ENCODE measurements at regions not wholly inside any gene's neighbourhood (a gene's known extent, or its start where the extent isn't known, plus 50 kb on each side); places are given as distances from the start of the nearest gene placed in this dataset.

DNA sequence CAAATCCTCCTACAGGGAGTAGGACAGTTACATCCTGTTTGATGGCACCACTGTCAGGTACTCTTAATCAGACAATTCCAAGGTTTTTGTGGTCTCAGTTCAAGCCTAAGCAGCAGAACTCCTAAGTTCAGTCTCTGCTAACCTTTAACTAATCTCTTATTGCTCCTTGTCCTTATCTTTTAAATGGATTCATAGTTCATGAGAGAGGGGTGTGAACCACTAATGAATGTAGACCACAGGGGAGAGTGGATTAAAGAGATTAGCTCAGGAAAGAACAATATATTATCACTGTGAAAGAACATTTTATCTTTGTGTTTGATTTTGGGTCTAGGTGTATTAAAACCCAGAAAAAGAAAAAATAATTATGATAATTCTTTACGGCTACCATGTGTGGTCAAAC is 168.9 kb downstream of the DCK start:
- DNase-seq (ENCODE audit: low spot score): no peak

DNA sequence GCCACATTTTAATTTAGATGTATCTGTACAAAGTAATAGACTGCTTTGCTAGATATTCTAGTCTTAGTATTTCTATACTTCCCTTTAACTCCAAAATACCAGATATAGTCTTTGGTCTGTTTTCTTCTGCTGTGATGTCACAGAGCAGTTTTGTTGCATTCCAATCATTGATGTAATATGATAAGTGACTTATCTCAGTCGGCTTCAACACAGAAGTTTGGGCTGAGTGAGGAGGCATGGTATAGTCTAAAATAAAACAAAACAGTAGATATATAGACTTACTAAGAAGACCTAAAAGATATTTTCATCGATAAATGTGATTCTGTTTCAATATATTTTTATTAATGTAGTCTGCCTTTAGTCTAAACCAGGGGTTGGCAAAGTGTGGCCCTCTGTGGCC is 169.9 kb downstream of the DCK start:
- no peak for DNase-seq (ENCODE audit: low spot score)

DNA sequence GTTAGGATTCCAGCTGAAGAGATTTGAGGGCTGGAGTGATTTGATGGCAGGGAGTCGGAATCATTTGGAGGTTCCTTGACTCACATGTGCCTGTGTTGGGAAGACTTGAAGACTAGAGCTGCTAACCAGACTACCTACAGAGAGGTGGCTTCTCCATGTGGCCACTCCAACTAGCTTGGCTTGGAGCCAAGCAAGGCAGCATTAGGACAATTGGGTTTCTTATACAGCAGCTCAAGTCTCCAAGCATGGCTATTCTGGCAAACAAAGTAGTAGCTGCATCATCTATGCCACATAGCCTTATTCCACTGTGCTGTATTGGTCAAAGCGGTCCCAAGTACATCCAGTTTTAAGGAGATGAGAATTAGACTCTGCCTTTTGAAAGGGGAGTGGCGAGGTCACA is 171.7 kb upstream of the SLC4A4 start:
- DNase-seq (ENCODE audit: low spot score): no peak

DNA sequence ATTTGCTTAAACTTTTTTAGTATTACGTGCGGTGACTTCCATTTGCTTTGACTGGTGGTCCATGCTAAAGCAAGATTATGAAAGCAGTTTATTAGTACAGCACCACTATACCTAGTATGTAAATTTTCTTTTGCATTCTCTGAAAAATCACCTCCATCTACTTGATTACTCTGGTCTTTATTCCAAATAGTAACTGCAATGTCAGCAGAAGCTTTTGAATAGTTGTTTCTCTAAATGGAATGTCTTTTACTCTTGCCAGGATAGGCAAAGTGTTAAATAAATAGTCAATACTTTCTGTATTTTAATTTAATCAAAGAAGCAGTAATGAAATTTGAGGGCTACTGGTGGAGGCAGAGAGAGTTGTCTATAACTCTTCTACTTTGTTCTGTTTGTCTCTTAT is 167.2 kb upstream of the SLC4A4 start:
- no peak for DNase-seq (ENCODE audit: low spot score)

DNA sequence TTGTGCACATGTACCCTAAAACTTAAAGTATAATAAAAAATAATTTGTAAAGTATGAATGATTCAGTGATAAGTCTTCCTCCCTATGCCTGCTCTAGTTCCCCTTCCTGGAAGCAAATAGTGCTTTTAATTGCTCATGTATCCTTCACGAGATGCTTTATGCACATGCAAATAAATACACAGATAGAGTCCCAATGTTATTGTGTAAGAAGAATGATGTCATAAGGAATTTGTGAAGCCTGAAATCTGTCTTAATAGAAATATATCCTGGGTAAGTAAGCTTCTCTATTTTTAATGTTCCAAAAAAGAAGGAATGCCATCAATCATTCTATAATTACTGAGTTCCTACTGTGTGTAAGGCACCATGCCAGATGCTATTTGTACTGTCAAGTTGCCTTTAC is 157.5 kb upstream of the SLC4A4 start:
- no peak for DNase-seq (ENCODE audit: low spot score)

DNA sequence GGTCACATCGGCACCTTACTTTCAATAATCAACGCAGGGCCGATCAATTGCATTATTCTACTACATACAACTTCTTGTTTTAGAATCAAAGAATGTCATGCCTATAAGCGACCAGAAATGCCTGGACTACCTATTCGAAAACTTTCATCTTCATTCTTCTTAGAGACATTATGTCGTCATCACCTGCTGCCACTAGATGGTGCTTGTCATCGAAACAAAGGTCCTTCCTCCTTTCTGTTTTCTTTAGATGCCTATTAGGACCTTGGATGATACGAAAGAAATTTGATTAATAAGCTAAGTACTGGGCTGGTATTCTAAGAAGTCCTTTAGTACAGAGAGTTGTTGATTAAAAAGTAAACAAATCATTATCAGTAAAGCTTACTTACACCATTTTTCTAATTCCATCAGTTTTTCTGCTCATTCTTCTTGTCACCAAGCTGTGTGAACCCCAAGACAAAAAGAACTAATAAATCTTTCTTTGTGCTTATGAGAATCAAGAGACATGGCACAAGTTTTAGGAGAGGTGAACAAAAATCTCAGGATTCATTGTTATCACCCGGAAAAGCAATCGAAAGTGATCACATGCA is 154.5 kb upstream of the SLC4A4 start:
- peak; percentile 51 for DNase-seq (ENCODE audit: low spot score)

DNA sequence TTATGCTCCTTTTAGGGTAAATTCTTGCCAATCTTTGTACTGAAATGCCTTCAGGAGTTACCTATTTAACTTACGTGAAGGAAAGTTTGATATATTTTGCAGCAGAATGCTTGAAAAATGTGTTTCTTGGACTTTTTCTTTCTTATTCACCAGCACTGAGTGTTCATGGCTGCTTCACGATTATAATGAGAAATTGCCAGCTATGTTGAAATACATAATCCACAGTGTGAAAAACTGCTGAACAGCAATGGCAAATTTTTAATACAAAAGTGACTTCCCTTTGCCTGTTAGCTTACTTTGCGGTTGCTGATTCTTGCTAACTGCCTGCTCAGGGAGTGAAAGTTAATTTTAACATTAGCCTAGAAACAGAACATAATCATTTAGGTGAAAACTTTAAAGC is 153.8 kb upstream of the SLC4A4 start:
- no peak for DNase-seq (ENCODE audit: low spot score)

DNA sequence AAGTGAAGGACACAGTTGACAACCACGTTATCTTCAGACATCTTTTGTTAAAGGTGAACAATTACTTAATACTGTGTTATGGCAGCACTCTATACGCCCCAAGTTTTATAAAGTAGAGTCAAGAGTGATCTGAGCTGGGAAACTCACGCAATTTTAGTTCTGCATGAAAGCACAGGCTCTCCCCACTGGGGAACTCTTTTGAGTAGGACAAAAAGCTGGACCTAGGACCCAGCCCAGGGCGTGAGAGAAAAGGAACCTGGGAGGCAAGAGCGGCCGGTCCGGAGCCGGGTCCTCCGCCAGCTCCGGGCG is 152.6 kb upstream of the SLC4A4 start:
- no peak for DNase-seq (ENCODE audit: low spot score)

DNA sequence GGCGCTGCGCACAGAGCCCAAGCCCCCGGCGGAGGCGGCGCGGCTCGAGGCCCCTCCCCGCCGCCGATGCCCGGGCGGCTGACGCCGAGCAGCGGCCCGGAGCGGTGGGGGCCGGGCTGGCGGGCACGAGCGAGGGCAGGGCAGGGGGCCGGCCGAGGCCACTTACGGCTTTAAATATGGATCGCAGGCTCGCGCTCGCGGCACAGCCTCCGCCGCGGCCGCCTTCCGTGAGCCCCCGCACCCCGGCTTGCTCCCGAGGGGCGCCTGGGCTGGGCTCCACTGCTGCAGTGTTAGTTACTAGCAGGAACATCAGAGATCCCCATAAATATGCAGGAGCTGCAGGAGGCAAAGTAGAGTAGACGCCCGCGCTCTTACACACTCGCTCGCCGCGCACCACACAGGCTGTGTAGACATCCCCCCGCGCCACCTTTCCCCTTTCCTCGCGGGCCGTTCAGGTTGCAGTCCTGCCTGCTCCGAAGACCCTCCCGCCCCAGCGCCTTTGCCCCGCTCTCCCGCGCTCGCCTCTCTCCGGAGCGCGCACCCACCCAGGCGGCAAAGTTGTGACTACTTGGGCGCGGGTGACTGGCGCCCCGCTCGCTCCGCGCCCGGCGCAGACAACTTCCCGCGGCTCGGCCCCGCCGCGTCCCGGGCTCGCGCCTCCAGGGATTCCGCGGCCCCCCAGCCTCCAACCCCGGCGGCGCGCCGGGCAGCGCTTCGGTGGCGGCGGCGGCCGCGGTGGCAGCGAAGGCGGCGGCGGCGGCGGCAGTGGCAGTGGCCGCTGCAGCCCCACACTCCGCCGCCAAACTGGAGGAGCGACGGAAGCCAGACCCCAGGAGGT is 152.0 kb upstream of the SLC4A4 start:
- DNase-seq (ENCODE audit: low spot score): peak; percentile 74

DNA sequence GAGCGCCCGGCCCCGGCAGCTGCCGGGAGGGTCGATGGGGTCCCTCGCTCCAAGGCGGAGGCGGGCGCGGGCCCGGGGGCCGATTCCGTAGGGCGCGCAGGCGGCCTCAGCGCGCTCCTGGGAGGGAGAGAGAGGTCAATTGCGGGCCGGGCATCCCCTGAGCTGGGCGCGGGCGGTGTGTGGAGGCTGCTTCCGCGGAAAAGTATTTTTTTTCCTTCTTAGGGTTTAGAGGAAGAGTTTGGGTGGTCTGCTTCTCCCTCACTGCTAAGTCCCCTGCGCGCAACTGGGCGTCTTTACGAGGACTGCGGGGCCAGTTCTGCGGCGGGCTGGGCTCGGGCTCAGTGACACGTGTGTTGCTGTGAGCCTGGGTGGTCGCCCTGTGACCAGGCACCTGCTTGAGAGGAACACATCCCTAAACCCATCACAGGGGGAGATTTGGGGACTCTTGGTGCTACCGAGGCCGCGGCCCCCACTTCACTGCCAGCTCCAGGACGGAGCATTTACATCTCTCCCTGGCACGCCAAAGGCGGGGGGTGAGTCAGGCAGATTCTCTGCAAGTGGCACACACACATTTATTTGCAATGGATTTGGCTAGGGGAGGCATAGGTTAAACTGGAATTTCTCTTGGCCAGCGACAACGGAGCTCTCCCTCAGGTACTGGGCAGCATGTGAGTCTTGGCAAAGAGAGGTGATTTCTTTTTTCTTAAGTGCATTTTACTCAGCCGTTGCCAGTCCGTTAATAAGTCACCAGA is 151.2 kb upstream of the SLC4A4 start:
- DNase-seq (ENCODE audit: low spot score): no peak

DNA sequence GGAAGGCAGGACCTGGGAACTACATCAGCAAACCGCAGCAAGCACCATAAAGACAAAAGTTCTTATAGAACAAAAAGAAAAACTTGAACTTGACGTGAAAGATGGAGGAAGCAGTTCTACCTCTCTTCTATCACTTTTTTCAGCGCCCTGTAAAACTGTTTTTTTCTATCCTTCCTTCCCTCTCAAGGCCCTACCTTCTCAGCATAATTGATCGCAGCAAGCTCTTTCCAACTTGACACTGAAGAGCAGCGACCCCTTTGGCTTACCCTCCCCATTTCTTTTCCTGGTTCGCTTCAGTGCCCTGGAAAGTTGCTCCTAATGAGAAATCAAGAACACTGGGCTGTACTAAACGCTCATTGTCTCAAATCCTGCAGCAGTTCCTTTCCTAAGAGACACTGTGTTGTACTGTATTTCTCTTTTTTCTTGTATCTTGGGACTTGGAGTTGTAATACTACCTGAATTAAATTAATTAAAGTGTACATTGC is 150.6 kb upstream of the SLC4A4 start:
- no peak for DNase-seq (ENCODE audit: low spot score)

DNA sequence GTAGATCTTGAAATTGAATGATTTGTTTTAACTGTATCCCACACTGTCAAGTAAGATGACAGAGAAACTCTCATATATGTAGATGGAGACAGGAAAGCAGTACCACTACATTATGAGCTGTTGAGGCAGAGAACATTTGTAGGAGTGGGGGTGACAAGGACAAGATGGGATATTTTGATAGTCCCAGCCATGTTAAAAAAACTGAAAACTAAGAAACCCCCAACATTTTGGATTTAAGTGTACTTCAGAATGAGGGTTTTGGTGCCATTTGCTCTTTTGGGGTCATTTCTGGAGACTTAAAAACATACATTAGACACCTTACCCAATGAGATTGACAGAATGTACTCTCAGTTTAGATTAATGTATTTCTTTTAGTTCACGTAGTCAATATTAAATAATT is 149.9 kb upstream of the SLC4A4 start:
- DNase-seq (ENCODE audit: low spot score): no peak

DNA sequence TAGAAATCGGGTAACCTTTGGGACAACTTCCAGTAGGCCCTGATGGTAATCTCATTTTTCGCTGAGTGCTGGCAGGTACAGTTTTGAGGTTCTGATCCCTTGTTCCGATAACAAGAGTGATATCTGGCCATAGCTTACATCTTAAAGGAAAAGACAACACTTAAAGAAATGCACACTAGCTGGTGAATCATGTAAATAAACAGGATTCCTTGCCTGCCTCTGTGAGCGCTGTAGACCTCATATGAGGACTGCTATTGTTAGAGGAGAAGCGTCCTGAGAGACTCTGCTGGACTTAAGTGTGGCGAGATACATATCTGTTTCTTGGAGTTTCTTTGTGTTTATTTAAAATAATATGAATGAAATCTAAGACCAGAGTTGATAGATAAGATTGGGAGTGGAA is 149.3 kb upstream of the SLC4A4 start:
- DNase-seq (ENCODE audit: low spot score): no peak

DNA sequence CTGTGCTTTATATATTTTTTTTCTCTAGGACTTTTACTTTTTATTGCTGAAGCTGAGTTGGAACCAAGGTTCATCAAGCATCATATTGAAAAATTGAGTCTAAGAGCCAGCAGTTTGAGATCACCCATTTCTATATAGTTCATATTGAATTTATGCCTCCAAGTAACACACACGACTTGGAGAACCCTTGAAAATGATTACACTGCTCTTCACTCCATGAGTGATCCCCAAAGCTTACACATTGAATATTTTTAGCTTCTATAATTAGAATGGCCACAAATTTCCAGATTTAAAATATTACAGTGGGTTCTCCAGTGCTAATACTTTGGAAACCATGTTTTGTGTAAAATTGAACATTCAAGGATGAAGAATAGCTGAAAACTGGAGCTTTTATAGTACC is 144.4 kb upstream of the SLC4A4 start:
- no peak for DNase-seq (ENCODE audit: low spot score)

DNA sequence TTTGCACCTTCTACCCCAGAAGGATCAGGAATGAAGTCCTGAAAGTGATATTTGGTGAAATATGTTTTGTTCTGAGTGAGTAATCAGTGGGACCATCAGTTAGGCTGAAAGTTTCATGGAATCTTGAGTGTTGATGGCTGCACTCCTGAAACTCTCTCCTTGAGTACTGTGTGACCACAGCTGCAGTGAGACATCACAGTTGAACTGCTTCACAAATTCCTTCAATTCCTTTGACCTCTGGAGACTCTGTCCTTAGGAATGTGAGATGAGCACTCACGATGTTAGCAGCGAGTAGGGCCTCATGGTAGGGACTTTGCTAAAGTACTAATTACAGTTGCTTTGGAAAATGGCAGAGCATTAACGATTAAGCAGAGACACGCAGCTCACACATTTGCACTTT is 142.9 kb upstream of the SLC4A4 start:
- no peak for DNase-seq (ENCODE audit: low spot score)

DNA sequence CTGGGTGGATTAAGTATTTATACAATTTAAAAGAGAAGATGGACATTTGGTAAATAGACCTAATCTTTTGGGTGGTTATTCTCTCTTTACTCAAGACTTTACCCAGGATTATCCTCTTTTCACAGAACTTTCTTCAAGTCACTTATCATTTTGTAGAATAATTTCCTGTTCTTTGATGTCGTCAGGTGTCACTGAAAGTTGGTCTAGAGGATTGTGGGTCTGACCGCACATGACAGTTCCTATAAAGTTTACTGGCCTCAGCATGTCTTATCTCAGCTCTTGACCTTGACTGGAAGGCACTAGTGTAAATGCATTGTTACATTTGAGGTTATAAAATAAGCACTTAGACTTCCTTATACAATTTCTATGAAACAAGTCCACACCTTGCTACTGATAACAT is 139.9 kb upstream of the SLC4A4 start:
- no peak for DNase-seq (ENCODE audit: low spot score)

DNA sequence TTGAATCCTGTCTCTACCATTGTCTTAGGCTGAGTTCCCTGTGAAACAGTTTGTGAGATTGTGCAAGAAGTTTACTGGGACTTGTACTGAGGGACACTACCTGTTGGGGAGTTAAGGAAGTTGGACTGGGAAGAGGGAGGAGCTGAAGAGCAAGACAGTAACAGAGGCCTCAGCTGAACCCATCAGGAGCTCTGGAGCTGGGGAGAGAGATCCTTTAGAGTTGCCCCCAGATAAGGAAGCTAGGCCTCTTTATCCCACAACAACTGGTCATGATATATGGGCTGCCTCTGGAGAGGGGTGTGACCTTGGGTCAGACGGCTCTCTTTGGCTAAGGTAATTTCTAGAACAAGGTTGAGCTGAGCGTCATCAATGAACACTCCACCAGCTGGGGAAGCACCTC is 137.8 kb upstream of the SLC4A4 start:
- no peak for DNase-seq (ENCODE audit: low spot score)

DNA sequence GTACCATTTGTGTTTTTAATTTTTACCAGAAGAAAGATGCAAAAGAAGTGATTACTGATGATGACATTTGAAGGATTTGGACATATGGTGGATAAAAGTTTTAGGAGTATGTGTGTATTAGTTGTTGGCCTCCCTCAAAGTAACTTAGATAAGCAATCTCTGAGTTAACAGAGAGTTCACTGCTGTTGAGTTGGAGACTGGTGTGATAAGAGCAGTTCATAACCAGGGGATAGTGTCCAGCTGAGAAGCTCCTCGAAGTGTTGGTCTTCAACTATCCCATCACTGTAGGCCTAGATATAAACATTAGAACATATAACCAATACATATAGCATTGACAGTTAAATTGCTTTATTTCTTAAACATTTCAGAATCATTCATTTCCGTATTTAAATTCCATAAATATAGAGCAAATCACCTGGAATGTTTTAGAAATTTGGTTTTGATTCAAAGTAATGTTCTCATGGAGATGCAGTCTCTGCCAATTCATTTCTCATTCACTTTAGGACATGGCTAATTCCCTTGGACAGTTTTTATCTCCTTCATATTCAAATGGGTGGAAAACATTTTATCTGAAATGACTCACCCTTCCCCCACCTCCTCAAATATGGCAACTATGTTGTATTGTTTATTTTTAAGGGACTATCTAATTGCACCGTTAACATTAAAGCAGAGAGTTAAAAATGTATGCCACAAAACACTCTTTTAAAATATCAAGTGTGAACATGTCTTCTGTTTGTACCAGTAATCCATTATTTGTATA is 136.8 kb upstream of the SLC4A4 start:
- no peak for DNase-seq (ENCODE audit: low spot score)

DNA sequence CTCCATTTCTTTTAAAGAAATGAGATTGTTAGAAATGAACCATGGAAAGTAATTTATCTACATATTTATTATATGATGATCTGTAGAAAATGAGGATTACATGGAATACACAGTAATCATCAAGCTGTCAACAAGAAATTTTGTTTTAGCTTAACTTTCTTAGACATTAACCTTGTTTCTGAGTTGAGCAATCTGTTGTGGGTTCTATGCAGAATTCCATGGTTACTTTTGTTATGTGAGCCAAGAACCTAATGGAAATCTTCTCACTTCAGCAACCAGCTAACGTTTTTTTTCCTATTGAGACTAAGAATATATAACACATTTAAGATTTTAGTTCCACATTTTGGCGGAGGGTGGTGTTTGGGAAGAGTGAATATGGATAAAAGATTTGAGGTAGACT is 136.1 kb upstream of the SLC4A4 start:
- no peak for DNase-seq (ENCODE audit: low spot score)

DNA sequence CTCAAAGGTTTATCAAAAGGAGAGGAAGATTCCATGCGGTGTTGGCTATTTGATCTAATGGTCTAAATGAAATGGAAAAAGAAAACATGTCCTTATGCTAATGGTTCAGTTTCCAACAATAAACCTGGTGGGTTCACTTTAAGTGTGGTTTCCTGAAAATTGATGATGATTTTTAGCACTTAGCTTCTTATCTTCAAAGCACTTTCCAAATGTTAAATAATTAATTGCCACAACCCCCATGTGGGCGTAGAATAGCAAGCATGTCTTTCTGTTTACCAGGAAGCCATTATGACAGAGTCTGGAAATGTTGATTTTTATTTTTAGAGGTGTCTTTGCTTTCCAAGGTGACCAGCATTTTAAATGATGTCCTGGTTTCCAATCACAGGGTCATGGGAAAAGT is 134.8 kb upstream of the SLC4A4 start:
- no peak for DNase-seq (ENCODE audit: low spot score)

DNA sequence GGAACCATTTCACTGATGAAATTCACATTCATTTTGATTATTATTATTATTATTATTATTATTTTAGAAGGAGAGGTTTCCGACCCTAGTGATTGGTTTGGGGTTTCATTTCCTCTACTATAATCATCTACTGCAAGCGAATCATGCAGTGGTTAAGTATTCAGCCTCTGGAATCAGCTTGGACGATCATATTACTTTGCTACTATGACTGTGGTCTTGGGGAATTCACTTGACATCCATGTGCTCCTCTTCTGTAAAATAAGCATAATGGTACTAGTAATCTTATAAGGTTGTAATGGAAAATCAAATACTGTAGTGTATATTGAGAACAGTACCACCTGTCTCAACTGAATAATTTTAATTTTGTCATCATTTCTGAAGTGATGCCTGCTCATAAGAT is 132.1 kb upstream of the SLC4A4 start:
- DNase-seq (ENCODE audit: low spot score): no peak

DNA sequence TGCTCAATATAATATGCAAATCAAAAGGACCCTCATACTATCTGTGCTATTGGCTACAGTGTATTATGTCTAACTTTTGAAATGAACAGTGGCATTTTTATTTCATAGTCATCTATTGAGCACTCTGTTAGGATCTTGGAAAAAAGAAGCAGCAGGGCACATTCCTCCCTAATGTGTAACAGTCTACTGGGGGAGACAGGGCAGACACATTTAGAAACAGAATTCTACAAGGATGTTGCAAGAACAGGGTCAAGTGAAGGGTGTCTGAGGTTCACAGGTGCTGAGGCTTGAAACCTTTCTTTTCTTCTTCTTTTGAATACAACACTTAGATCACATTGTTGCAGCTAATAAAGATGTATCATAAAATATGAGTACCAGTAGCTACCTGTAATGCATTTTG is 129.7 kb upstream of the SLC4A4 start:
- no peak for DNase-seq (ENCODE audit: low spot score)

DNA sequence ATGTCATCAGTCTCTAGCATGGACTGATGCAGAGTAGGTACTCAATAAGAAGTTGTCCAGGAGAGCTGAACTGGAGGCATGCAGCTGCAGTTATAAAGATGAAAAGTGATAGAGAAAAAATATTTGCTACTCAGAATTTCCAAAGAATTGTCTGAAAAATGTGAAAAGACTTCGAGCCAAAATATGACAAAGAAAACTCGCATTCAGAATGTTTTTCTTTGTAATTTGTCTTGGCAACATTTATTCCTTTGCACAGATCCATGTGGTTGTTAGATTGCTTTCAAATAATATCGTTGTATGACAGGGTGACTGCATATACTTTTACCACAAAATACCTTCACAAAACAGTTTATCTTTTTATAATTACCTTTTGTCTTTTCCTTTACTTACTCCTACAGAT is 128.0 kb upstream of the SLC4A4 start:
- DNase-seq (ENCODE audit: low spot score): no peak
